Peyer's patch (tissue), 4 donors: ENCODE measurements at regions not wholly inside any gene's neighbourhood (a gene's known extent, or its start where the extent isn't known, plus 50 kb on each side); places are given as distances from the start of the nearest gene placed in this dataset.

Experiments used
- DNase-seq, 3 donors: peaks; one replicate each; pipeline ENCODE4 v3.0.0-alpha.2; 2017 to 2019
- H3K27ac ChIP-seq, 4 donors: fragments of 200-600 bp; sonication (generic); one replicate each; pipeline ENCODE4 v1.5.1; 2016 to 2019
- H3K27me3 ChIP-seq, 2 donors: fragments of 200-600 bp; sonication (generic); one replicate each; pipeline ENCODE4 v1.5.1; 2019
- H3K36me3 ChIP-seq, 3 donors: fragments of 200-600 bp; sonication (generic); one replicate each; pipeline ENCODE4 v1.5.1; 2016 to 2019
- H3K4me1 ChIP-seq, 4 donors: fragments of 200-600 bp; sonication (generic); one replicate each; pipeline ENCODE4 v1.5.1; 2016 to 2019
- H3K4me3 ChIP-seq, 4 donors: fragments of 200-600 bp; sonication (generic); 1 replicate in 3 of 4; 2 replicates in 1 of 4; pipeline ENCODE4 v1.5.1; 2016 to 2019; ENCODE audit warnings: mild to moderate bottlenecking in 1 of 4
- H3K9me3 ChIP-seq, 4 donors: fragments of 200-600 bp; sonication (generic); one replicate each; pipeline ENCODE4 v1.5.1; 2016 to 2019; ENCODE audit warnings: mild to moderate bottlenecking in 1 of 4
- CTCF ChIP-seq, 6 experiments: fragments of 450-650 bp in 4 of 6; fragments of 200-600 bp in 2 of 6; sonication (generic) in 1 of 6; IDR thresholded peaks; one replicate each; pipeline ENCODE4 v1.5.1; 2017 to 2019; ENCODE audit warnings: antibody characterized with exemption in 6 of 6, mild to moderate bottlenecking in 3 of 6, moderate library complexity in 1 of 6
- POLR2A ChIP-seq, 2 donors: fragments of 450-650 bp; IDR thresholded peaks; one replicate each; pipeline ENCODE4 v1.5.1; 2017; ENCODE audit warnings: antibody characterized with exemption in 2 of 2, mild to moderate bottlenecking in 2 of 2, moderate library complexity in 2 of 2

- H3K27ac ChIP-seq: no peak overlapping the region
- H3K4me1 ChIP-seq: no peaks in the 10 kb centered on the region
- DNase-seq: no peak
- H3K27me3 ChIP-seq: no peaks in the 10 kb centered on the region
- no peak overlapping the region for H3K4me3 ChIP-seq
- no peaks in the 10 kb centered on the region for H3K9me3 ChIP-seq
- TF ChIP-seq CTCF (IDR thresholded peaks at IDR 0.05) (no peak), POLR2A (IDR thresholded peaks at IDR 0.05) (no peak)
- H3K36me3 ChIP-seq: no peaks in the 10 kb centered on the region
Measured at GRCh38 chr5:71883742-71884103, 164.6 kb downstream of the CARTPT start.

GRCh38 chr5:71884926-71885325 is 165.9 kb downstream of the CARTPT start:
- no peak for DNase-seq
- Histone ChIP-seq H3K4me3 (no peak overlapping the region), H3K4me1 (no peaks in the 10 kb centered on the region), H3K27ac (no peak overlapping the region), H3K9me3 (no peaks in the 10 kb centered on the region), H3K36me3 (no peaks in the 10 kb centered on the region), H3K27me3 (no peaks in the 10 kb centered on the region)
- TF ChIP-seq CTCF (IDR thresholded peaks at IDR 0.05): no peak
- no peak for TF ChIP-seq POLR2A (IDR thresholded peaks at IDR 0.05)

GRCh38 chr5:71886406-71886805 is 167.3 kb downstream of the CARTPT start:
- Histone ChIP-seq H3K4me1 (no peaks in the 10 kb centered on the region), H3K27me3 (no peaks in the 10 kb centered on the region), H3K27ac (no peak overlapping the region), H3K4me3 (no peak overlapping the region), H3K36me3 (no peaks in the 10 kb centered on the region), H3K9me3 (no peaks in the 10 kb centered on the region)
- TF ChIP-seq POLR2A (IDR thresholded peaks at IDR 0.05) (no peak), CTCF (IDR thresholded peaks at IDR 0.05) (no peak)
- no peak for DNase-seq

GRCh38 chr5:71887680-71888079 is 168.6 kb downstream of the CARTPT start:
- no peaks in the 10 kb centered on the region for H3K27me3 ChIP-seq
- peaks cover 0 to 2% (median 0%) of the 10 kb centered on the region in 4 donors for H3K4me1 ChIP-seq
- H3K9me3 ChIP-seq: no peaks in the 10 kb centered on the region
- H3K36me3 ChIP-seq: no peaks in the 10 kb centered on the region
- no peak for TF ChIP-seq CTCF (IDR thresholded peaks at IDR 0.05)
- TF ChIP-seq POLR2A (IDR thresholded peaks at IDR 0.05): no peak
- DNase-seq: no peak
- H3K4me3 ChIP-seq: no peak overlapping the region
- no peak overlapping the region for H3K27ac ChIP-seq

GRCh38 chr5:71891406-71891805 is 172.3 kb downstream of the CARTPT start:
- no peak overlapping the region for H3K4me3 ChIP-seq
- no peaks in the 10 kb centered on the region for H3K27me3 ChIP-seq
- no peaks in the 10 kb centered on the region for H3K9me3 ChIP-seq
- H3K36me3 ChIP-seq: no peaks in the 10 kb centered on the region
- H3K4me1 ChIP-seq: peaks cover 0 to 5% (median 0%) of the 10 kb centered on the region in 4 donors
- no peak overlapping the region for H3K27ac ChIP-seq
- TF ChIP-seq POLR2A (IDR thresholded peaks at IDR 0.05): no peak
- no peak for TF ChIP-seq CTCF (IDR thresholded peaks at IDR 0.05)
- DNase-seq: no peak

GRCh38 chr5:71891856-71892255 is 172.8 kb downstream of the CARTPT start:
- no peak overlapping the region for H3K27ac ChIP-seq

More at GRCh38 chr5:71891856-71892255, 172.8 kb downstream of the CARTPT start:
- H3K9me3 ChIP-seq: no peaks in the 10 kb centered on the region
- H3K36me3 ChIP-seq: no peaks in the 10 kb centered on the region
- DNase-seq: no peak
- H3K4me3 ChIP-seq: no peak overlapping the region
- no peaks in the 10 kb centered on the region for H3K27me3 ChIP-seq
- TF ChIP-seq CTCF (IDR thresholded peaks at IDR 0.05) (no peak), POLR2A (IDR thresholded peaks at IDR 0.05) (no peak)
- H3K4me1 ChIP-seq: peaks cover 0 to 5% (median 0%) of the 10 kb centered on the region in 4 donors
